ENCODE measurements at regions not wholly inside any gene's neighbourhood (a gene's known extent, or its start where the extent isn't known, plus 50 kb on each side); places are given as distances from the start of the nearest gene placed in this dataset.

DNA sequence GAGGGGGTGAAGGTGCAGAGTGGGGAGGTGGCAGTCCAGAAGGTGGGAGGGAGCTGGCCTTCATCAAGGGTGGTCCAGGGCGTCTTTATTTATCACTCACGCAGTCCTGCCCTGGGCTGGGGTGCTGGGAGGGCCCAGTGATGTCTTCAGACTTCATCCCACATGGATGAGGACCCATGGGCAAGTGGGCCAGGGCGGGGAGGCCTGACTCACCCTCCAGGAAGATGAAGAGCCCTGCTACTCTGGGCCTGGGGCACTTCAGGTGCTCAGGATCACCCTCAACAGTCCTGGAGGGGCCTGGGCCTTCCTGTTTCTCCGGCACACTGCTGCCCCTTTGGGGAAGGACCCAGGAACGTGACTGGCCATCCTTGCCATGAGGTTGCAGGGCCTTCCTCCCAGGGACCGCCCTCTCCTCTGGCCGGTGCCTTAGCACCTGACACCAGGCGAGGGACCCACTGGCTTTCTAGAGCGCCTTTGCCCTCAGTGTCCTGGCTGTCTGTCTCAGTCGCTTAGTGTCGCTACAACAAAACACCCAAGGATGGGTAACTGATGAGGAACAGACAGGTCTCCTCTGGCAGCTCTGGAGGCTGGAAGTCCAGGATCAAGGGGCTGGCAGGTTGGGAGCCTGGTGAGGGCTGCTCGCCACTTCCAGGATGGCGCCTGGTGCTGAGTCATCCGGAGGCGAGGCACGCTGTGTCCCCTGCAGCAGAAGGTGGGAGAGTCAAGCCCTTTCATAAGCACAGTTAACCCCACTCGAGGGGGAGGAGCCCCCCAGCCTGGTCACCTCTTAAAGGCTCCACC lies 57.8 kb upstream of the HS6ST1 start:
- no peaks in the 10 kb centered on the region for H3K27me3 Mint-ChIP-seq
- intact Hi-C loops (cut with micrococcal nuclease) = no loop called here
- DNase-seq = no peak
- no peak overlapping the region for H3K27ac Mint-ChIP-seq
- H3K9me3 Mint-ChIP-seq = no peaks in the 10 kb centered on the region
- no peaks in the 10 kb centered on the region for H3K36me3 Mint-ChIP-seq (ENCODE audit: low read depth)
- H3K4me3 Mint-ChIP-seq = no peak overlapping the region
- peaks cover 3% of the 10 kb centered on the region for H3K4me1 Mint-ChIP-seq

DNA sequence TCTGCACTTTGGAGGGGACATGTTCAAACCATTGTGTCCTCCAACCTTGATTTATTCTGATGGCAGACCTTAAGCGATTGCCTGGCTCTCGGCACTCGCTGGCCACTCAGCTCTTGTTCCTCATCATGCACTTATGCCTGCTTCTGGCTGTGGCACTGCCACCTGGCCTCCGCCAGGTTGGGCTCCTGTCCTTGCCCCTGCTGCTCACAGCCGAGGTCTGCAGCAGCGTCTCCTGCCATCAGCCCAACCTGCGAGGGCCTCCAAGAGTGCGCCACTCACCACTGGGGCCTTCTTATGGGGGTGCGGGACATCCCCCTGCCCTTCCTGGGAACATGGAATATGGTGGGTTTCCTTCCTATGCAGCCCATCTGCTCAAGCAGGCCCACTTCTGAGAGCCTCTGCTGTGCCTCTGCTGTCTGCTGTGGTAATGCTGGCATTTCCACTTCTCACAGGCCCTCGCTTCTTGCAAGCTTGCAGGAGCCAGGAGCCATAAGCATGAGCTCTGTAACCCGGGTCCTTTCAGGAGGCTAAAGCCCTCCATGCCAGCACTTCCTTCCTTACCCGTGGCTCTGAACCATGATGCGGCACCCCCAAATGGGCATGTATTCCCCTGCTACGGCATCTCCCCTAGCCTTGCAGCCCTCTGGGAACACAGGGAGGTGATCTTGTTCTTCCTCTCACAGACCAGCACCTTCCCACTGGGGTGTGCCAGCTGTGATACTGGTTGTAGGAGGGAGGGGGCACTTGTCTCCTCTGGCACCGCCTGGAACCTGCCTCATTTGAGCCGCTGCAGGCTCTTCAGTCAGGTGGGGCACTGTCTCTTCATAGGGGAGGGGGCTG lies 58.6 kb upstream of the HS6ST1 start:
- intact Hi-C loops (cut with micrococcal nuclease) = no loop called here
- no peaks in the 10 kb centered on the region for H3K36me3 Mint-ChIP-seq (ENCODE audit: low read depth)
- H3K27me3 Mint-ChIP-seq = no peaks in the 10 kb centered on the region
- peaks cover 3% of the 10 kb centered on the region for H3K4me1 Mint-ChIP-seq
- H3K9me3 Mint-ChIP-seq = no peaks in the 10 kb centered on the region
- H3K4me3 Mint-ChIP-seq = no peak overlapping the region
- DNase-seq = no peak
- no peak overlapping the region for H3K27ac Mint-ChIP-seq

DNA sequence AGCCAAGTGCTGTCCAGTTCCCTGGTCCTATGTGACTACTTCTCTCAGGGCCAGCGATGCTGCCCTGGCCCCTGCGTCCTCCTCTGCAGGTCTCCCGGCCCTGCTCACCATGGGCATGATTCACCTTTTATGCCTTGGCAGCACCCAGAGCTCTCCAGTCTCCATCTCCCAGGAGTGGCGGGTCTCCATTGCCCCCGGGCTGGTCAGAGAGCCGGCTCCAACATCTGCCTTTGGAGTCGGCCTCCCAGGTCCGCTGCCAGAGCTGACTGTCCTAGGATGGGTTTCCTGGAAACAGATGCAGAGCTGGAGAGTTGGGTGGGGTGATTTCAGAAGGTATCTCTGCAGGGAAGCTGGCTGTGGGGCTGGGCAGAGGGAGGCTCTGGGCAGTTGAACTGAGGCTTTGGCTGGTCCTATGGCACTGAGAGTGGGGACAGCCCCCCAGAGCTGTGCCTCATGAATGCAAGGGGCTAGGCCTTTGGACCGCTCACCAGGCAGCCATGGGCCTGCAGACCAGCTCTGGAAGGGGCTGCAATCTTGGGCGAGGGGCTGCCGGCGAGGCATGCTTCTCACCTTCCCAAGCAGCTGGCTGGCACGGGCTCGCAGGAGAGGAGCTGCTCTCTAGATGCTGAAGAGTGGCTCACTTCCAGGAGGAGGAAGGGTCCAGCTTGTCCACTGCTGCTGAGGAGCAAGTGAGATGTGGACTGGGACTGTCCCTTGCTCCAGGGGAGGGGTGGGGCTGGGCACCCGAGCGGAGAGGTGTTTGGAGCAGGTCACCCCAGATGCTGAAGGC lies 59.8 kb upstream of the HS6ST1 start:
- no peaks in the 10 kb centered on the region for H3K27me3 Mint-ChIP-seq
- H3K36me3 Mint-ChIP-seq (ENCODE audit: low read depth) = no peaks in the 10 kb centered on the region
- H3K27ac Mint-ChIP-seq = no peak overlapping the region
- no peaks in the 10 kb centered on the region for H3K9me3 Mint-ChIP-seq
- no peak for DNase-seq
- H3K4me3 Mint-ChIP-seq = no peak overlapping the region
- intact Hi-C loops (cut with micrococcal nuclease) = no loop called here
- no peaks in the 10 kb centered on the region for H3K4me1 Mint-ChIP-seq

- H3K9me3 Mint-ChIP-seq = no peaks in the 10 kb centered on the region
- no peaks in the 10 kb centered on the region for H3K36me3 Mint-ChIP-seq (ENCODE audit: low read depth)
- no peaks in the 10 kb centered on the region for H3K27me3 Mint-ChIP-seq
- DNase-seq = no peak
- H3K27ac Mint-ChIP-seq = no peak overlapping the region
- intact Hi-C loops (cut with micrococcal nuclease) = no loop called here
- H3K4me1 Mint-ChIP-seq = no peaks in the 10 kb centered on the region
- no peak overlapping the region for H3K4me3 Mint-ChIP-seq
Measured at GRCh38 chr2:128379021-128380015, 60.6 kb upstream of the HS6ST1 start.

DNA sequence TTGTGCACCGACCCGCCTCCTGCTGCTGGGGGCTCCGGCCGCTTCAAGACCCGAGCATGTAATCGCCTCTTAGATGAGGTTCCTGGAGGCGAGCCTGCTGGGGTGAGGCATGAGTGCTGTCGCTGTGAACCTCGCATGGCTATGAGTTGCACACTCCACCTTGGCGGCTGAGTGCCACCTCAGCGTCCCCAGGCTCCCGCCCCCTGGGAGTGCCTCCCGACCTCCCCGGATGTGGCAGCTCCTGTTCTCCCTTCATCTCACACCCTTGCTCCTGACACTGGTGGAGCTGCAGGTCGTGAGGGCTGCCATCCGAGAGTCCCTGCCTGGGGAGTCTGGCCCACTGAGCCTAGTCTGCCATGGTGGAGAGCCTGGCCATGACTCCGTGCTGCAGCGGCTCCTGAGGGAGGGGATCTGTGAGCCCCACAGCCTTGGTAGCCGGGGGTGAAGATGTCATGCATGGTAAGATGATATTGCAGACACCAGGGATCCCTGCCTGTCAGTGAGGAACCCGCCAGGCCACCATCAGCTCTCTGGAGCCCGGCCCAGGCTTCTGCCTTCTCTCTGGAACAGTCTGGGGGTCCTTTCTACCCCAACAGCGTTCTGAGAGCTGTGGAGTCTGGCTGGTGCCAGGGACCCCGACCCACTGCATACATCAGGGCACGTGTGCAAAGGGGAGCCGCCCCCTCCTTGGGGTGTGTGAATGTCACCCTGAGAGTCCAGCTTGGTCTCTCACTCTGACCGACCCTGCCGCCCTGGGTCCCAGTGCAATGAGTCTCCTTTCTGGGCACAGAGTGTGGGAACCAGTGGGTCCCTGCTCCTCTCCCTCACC lies 61.6 kb upstream of the HS6ST1 start:
- no peaks in the 10 kb centered on the region for H3K9me3 Mint-ChIP-seq
- no peaks in the 10 kb centered on the region for H3K36me3 Mint-ChIP-seq (ENCODE audit: low read depth)
- H3K4me3 Mint-ChIP-seq = no peak overlapping the region
- H3K27me3 Mint-ChIP-seq = no peaks in the 10 kb centered on the region
- intact Hi-C loops (cut with micrococcal nuclease) = no loop called here
- no peak overlapping the region for H3K27ac Mint-ChIP-seq
- H3K4me1 Mint-ChIP-seq = no peaks in the 10 kb centered on the region
- DNase-seq = no peak

DNA sequence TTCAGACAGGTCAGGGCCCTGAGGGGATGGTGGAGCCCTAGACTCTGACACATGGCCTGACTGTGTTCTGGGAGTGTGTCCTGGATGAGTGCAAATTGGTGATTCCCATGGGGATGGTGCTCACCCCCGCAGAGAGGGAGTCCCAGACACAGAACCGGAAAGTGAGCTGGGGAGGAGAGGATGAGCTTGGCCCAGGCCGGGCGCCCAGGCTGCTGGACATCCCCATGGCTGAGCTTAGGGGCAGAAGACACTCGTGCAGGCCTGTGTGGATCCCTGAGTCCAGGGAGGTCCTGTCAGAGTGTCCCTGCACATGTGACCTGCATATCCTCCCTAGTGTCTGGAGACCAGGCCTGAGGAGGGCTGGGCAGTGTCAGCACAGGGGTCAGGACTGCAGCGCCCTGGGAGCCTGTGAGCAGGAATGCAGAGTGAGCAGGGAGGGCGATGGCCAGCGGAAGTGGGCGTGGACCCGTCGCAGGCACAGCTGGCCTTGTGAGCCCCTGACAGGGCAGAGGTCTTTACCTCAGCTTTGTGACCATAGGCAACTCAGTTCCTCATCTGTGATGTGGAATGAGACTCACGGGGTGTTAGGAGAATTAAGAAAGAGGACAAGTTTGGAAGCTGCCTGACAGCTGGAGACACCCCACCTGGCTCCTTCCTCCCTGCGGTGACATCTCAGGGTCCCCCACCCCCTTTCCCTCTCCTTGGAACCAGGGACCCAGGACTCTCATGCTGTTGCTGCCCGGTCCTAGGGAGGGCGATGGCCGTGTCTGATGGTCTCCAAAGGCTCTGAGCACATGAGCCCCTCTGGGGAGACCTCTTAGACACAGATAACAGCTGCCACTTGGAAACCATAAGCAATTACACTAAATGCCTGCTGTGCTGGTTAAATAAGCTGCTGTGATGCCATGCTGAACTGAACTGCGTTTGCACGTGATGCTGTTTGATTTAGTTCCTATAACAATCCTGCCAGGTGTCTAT lies 62.6 kb upstream of the HS6ST1 start:
- Mint-ChIP-seq H3K4me1 (no peaks in the 10 kb centered on the region), H3K36me3 (ENCODE audit: low read depth) (no peaks in the 10 kb centered on the region), H3K27ac (no peak overlapping the region), H3K9me3 (no peaks in the 10 kb centered on the region), H3K27me3 (no peaks in the 10 kb centered on the region), H3K4me3 (no peak overlapping the region)
- intact Hi-C loops (cut with micrococcal nuclease) = no loop called here
- DNase-seq = no peak

GRCh38 chr2:128384446-128384845 lies 65.8 kb upstream of the HS6ST1 start:
- Mint-ChIP-seq H3K4me1 (no peaks in the 10 kb centered on the region), H3K4me3 (no peak overlapping the region), H3K36me3 (ENCODE audit: low read depth) (no peaks in the 10 kb centered on the region), H3K27me3 (no peaks in the 10 kb centered on the region), H3K9me3 (no peaks in the 10 kb centered on the region), H3K27ac (no peak overlapping the region)
- intact Hi-C loops (cut with micrococcal nuclease) = no loop called here
- DNase-seq = no peak

DNA sequence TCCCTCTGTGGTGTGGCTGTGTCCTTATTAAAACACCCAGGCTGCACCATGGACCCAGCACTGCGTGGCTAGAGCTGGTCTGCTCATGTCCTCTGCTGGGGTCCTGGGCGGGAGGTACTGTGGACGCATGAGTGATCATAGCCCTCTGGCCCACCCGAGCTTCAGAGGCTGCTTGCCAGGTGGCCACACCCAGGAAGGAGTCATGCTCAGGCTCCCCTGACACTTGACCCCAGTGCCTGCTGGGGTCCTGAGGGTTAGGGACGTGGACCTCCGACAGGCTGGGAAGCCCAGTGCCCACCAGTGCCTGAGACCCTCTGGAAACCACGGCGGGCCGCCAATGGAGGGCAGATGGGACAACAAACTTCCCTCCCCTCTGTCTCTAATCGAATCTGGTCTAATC lies 66.3 kb upstream of the HS6ST1 start:
- intact Hi-C loops (cut with micrococcal nuclease) = no loop called here
- Mint-ChIP-seq H3K4me3 (no peak overlapping the region), H3K36me3 (ENCODE audit: low read depth) (no peaks in the 10 kb centered on the region), H3K4me1 (no peaks in the 10 kb centered on the region), H3K27ac (no peak overlapping the region), H3K9me3 (no peaks in the 10 kb centered on the region), H3K27me3 (no peaks in the 10 kb centered on the region)
- no peak for DNase-seq

GRCh38 chr2:128385365-128385764 lies 66.7 kb upstream of the HS6ST1 start:
- no peaks in the 10 kb centered on the region for H3K27me3 Mint-ChIP-seq
- no peak for DNase-seq
- H3K27ac Mint-ChIP-seq = no peak overlapping the region
- no peaks in the 10 kb centered on the region for H3K36me3 Mint-ChIP-seq (ENCODE audit: low read depth)
- no peak overlapping the region for H3K4me3 Mint-ChIP-seq
- intact Hi-C loops (cut with micrococcal nuclease) = no loop called here
- no peaks in the 10 kb centered on the region for H3K4me1 Mint-ChIP-seq
- no peaks in the 10 kb centered on the region for H3K9me3 Mint-ChIP-seq

- H3K36me3 Mint-ChIP-seq (ENCODE audit: low read depth) = no peaks in the 10 kb centered on the region
- H3K27ac Mint-ChIP-seq = no peak overlapping the region
- H3K4me3 Mint-ChIP-seq = no peak overlapping the region
- H3K9me3 Mint-ChIP-seq = no peaks in the 10 kb centered on the region
- H3K27me3 Mint-ChIP-seq = no peaks in the 10 kb centered on the region
- no peak for DNase-seq
- intact Hi-C loops (cut with micrococcal nuclease) = no loop called here
- no peaks in the 10 kb centered on the region for H3K4me1 Mint-ChIP-seq
Measured at GRCh38 chr2:128386066-128386465, 67.4 kb upstream of the HS6ST1 start.

DNA sequence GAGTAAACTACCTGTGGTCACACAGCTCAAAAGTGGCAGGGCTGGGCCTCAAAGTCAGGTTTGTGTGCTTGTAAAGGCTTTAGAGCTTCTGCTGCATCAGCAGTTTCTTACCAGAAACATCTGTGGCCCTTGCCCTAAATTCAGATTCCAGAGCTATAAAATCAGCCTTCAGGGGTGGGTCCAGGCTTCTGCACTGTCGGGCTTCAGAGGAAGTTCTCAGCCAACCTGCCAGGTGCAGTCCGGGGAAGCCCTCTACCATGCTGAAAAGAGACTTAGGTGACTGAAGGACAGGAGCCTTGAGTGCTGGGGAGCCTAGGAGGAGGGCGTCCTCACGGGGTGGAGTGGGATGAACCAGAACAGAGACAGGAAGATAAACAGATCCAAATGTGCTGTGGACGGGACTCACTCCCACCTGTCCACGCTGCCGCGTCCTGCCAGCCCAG lies 69.9 kb upstream of the HS6ST1 start:
- intact Hi-C loops (cut with micrococcal nuclease) = no loop called here

More for the DNA sequence above, 69.9 kb upstream of the HS6ST1 start:
- H3K27ac Mint-ChIP-seq = no peak overlapping the region
- no peak overlapping the region for H3K4me3 Mint-ChIP-seq
- no peaks in the 10 kb centered on the region for H3K4me1 Mint-ChIP-seq
- no peaks in the 10 kb centered on the region for H3K9me3 Mint-ChIP-seq
- H3K36me3 Mint-ChIP-seq (ENCODE audit: low read depth) = no peaks in the 10 kb centered on the region
- DNase-seq = no peak
- H3K27me3 Mint-ChIP-seq = no peaks in the 10 kb centered on the region
